ENCODE measurements at regions not wholly inside any gene's neighbourhood (a gene's known extent, or its start where the extent isn't known, plus 50 kb on each side); places are given as distances from the start of the nearest gene placed in this dataset.

GRCh38 chr7:32150039-32150438, 79.8 kb upstream of the PDE1C start:
- H3K27me3 ChIP-seq = no peaks in the 10 kb centered on the region
- no peaks in the 10 kb centered on the region for H3K36me3 ChIP-seq
- TF ChIP-seq POLR2AphosphoS5 (IDR thresholded peaks at IDR 0.05) = no peak
- TF ChIP-seq, protein P1, sequence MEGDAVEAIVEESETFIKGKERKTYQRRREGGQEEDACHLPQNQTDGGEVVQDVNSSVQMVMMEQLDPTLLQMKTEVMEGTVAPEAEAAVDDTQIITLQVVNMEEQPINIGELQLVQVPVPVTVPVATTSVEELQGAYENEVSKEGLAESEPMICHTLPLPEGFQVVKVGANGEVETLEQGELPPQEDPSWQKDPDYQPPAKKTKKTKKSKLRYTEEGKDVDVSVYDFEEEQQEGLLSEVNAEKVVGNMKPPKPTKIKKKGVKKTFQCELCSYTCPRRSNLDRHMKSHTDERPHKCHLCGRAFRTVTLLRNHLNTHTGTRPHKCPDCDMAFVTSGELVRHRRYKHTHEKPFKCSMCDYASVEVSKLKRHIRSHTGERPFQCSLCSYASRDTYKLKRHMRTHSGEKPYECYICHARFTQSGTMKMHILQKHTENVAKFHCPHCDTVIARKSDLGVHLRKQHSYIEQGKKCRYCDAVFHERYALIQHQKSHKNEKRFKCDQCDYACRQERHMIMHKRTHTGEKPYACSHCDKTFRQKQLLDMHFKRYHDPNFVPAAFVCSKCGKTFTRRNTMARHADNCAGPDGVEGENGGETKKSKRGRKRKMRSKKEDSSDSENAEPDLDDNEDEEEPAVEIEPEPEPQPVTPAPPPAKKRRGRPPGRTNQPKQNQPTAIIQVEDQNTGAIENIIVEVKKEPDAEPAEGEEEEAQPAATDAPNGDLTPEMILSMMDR (IDR thresholded peaks at IDR 0.05) = no peak
- TF ChIP-seq EP300 (IDR thresholded peaks at IDR 0.05) = no peak
- no peak for TF ChIP-seq POLR2A (IDR thresholded peaks at IDR 0.05)
- no peak overlapping the region for H3K4me3 ChIP-seq
- no peak overlapping the region for H3K27ac ChIP-seq
- H3K4me1 ChIP-seq = no peaks in the 10 kb centered on the region
- DNase-seq (ENCODE audit: low spot score in 2 of 2) = no peak
- H3K9me3 ChIP-seq = no peaks in the 10 kb centered on the region
- 77% methylated on average over 3 of the region's 3 CpGs for WGBS

- no peak for DNase-seq (ENCODE audit: low spot score in 2 of 2)
- no peaks in the 10 kb centered on the region for H3K36me3 ChIP-seq
- no peaks in the 10 kb centered on the region for H3K4me1 ChIP-seq
- no peaks in the 10 kb centered on the region for H3K9me3 ChIP-seq
- H3K4me3 ChIP-seq = no peak overlapping the region
- H3K27ac ChIP-seq = no peak overlapping the region
- H3K27me3 ChIP-seq = no peaks in the 10 kb centered on the region
- 69% methylated on average over 1 of the region's 1 CpG for WGBS
- TF ChIP-seq EP300 (IDR thresholded peaks at IDR 0.05) (no peak), POLR2AphosphoS5 (IDR thresholded peaks at IDR 0.05) (no peak), POLR2A (IDR thresholded peaks at IDR 0.05) (no peak)
- TF ChIP-seq, protein P1 (IDR thresholded peaks at IDR 0.05) = no peak
Measured at GRCh38 chr7:32147546-32148268, 77.5 kb upstream of the PDE1C start.

DNA sequence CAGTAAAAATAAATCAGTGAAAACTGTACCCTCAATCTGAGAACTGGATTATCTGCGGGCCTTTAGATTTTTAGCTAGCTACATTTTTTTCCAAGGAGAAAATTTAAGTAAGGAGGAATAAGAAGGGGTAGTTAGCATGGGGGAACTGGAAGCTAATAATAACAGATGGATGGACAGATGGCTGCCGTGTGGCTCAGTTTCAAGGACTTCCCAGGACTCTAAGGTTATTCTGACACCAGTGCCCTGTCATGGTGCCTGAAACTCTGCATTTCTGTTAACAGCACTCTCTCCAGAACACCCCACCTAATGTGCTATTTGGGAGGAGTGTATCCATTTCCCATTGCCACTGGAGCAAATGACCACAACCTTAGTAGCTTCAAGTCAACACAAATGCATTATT, 75.7 kb upstream of the PDE1C start:
- DNase-seq (ENCODE audit: low spot score in 2 of 2) = no peak
- no peak for TF ChIP-seq POLR2A (IDR thresholded peaks at IDR 0.05)
- TF ChIP-seq, protein P1 (IDR thresholded peaks at IDR 0.05) = no peak
- no peak for TF ChIP-seq EP300 (IDR thresholded peaks at IDR 0.05)
- no peak for TF ChIP-seq POLR2AphosphoS5 (IDR thresholded peaks at IDR 0.05)
- WGBS = 83% methylated on average over 2 of the region's 2 CpGs

GRCh38 chr7:32144676-32145075, 74.5 kb upstream of the PDE1C start:
- no peak overlapping the region for H3K4me3 ChIP-seq
- H3K4me1 ChIP-seq = no peaks in the 10 kb centered on the region
- 82% methylated on average over 4 of the region's 4 CpGs for WGBS
- DNase-seq (ENCODE audit: low spot score in 2 of 2) = no peak
- no peaks in the 10 kb centered on the region for H3K9me3 ChIP-seq
- no peak for TF ChIP-seq POLR2AphosphoS5 (IDR thresholded peaks at IDR 0.05)
- TF ChIP-seq EP300 (IDR thresholded peaks at IDR 0.05) = no peak
- no peak for TF ChIP-seq POLR2A (IDR thresholded peaks at IDR 0.05)
- TF ChIP-seq, protein P1 (IDR thresholded peaks at IDR 0.05) = no peak
- H3K36me3 ChIP-seq = no peaks in the 10 kb centered on the region
- H3K27me3 ChIP-seq = no peaks in the 10 kb centered on the region
- H3K27ac ChIP-seq = no peak overlapping the region

More for the DNA sequence above, 75.7 kb upstream of the PDE1C start:
- H3K4me1 ChIP-seq = no peaks in the 10 kb centered on the region
- H3K4me3 ChIP-seq = no peak overlapping the region
- H3K27ac ChIP-seq = no peak overlapping the region
- H3K36me3 ChIP-seq = no peaks in the 10 kb centered on the region
- H3K27me3 ChIP-seq = no peaks in the 10 kb centered on the region
- H3K9me3 ChIP-seq = no peaks in the 10 kb centered on the region

DNA sequence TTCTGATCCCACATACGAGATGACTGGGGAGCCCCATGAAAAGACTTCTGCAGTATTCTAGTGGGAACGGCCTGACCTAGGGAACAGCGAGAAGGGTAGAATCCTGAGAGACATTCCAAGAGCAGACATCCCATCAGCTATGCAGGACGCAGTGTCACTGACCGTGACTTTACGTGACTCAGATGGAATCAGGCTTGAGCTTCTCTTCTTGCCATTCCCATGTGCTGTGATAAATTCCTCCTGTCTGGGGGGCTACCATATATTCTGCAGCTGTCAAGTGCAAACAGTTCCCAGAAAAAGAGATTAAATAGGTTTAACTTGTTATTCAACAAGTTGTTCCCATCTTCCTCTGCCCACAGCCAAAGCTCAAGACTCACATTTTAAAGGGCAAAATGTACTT, 73.1 kb upstream of the PDE1C start:
- WGBS = 62% methylated on average over 6 of the region's 6 CpGs
- no peaks in the 10 kb centered on the region for H3K4me1 ChIP-seq

More for the DNA sequence above, 73.1 kb upstream of the PDE1C start:
- no peaks in the 10 kb centered on the region for H3K9me3 ChIP-seq
- no peaks in the 10 kb centered on the region for H3K36me3 ChIP-seq
- no peak overlapping the region for H3K27ac ChIP-seq
- no peaks in the 10 kb centered on the region for H3K27me3 ChIP-seq
- no peak for DNase-seq (ENCODE audit: low spot score in 2 of 2)
- TF ChIP-seq POLR2A (IDR thresholded peaks at IDR 0.05) (no peak), POLR2AphosphoS5 (IDR thresholded peaks at IDR 0.05) (no peak), EP300 (IDR thresholded peaks at IDR 0.05) (no peak)
- TF ChIP-seq, protein P1 (IDR thresholded peaks at IDR 0.05) = no peak
- no peak overlapping the region for H3K4me3 ChIP-seq

Data from suprapubic skin (tissue), 4 donors.